SK-N-MC (cell line): ENCODE measurements at regions not wholly inside any gene's neighbourhood (a gene's known extent, or its start where the extent isn't known, plus 50 kb on each side); places are given as distances from the start of the nearest gene placed in this dataset.

ENCODE experiments used
- DNase-seq: peaks from one replicate; pipeline ENCODE4 v3.0.0-alpha.2; 2011; ENCODE audit warnings: low read depth, low spot score
- H3K27ac ChIP-seq: fragments of 200-600 bp; sonication (generic); 2 replicates; pipeline ENCODE4 v1.5.1; 2016; ENCODE audit warnings: mixed run types
- H3K36me3 ChIP-seq: fragments of 200-600 bp; sonication (generic); 2 replicates; pipeline ENCODE4 v1.6.1; 2017; ENCODE audit warnings: antibody characterized with exemption, low read length, mixed read lengths; ENCODE audit not compliant: insufficient read depth
- H3K4me3 ChIP-seq: fragments of 200-600 bp; sonication (generic); 2 replicates; pipeline ENCODE4 v1.5.1; 2016
- H3K9ac ChIP-seq: fragments of 200-600 bp; sonication (generic); 2 replicates; pipeline ENCODE4 v1.8.0; 2017; ENCODE audit warnings: mixed run types, mixed read lengths; ENCODE audit not compliant: insufficient read length
- H3K9me3 ChIP-seq: fragments of 200-600 bp; sonication (generic); 2 replicates; pipeline ENCODE4 v1.6.1; 2017; ENCODE audit warnings: low read depth, mild to moderate bottlenecking, antibody characterized with exemption, low read length, moderate library complexity, mixed read lengths
- EZH2 ChIP-seq: fragments of 200-600 bp; sonication (generic); IDR thresholded peaks from one replicate; pipeline ENCODE4 v1.6.1; 2017; ENCODE audit warnings: antibody characterized with exemption
- FOXP2 ChIP-seq: optimal IDR thresholded peaks from 2 replicates; pipeline ENCODE3; 2011; ENCODE audit warnings: mild to moderate bottlenecking, moderate library complexity; ENCODE audit not compliant: insufficient read depth; ENCODE audit errors: extremely low read length, control extremely low read depth
- POLR2AphosphoS5 ChIP-seq: IDR thresholded peaks from 2 replicates; pipeline ENCODE4 v1.6.1; 2012; ENCODE audit warnings: mild to moderate bottlenecking, low read depth, low read length, borderline replicate concordance

GRCh38 chr5:113891491-113891890 lies 378.0 kb downstream of the YTHDC2 start:
- Histone ChIP-seq H3K4me3 (no peak overlapping the region), H3K27ac (no peak overlapping the region), H3K9me3 (no peaks in the 10 kb centered on the region), H3K36me3 (no peaks in the 10 kb centered on the region), H3K9ac (no peak overlapping the region)
- DNase-seq = no peak
- TF ChIP-seq POLR2AphosphoS5 (no peak), FOXP2 (no peak), EZH2 (no peak)

- no peaks in the 10 kb centered on the region for H3K9me3 ChIP-seq
- no peaks in the 10 kb centered on the region for H3K36me3 ChIP-seq
- no peak overlapping the region for H3K27ac ChIP-seq
- no peak for TF ChIP-seq FOXP2
- no peak for TF ChIP-seq EZH2
- no peak for TF ChIP-seq POLR2AphosphoS5
- no peak overlapping the region for H3K4me3 ChIP-seq
- H3K9ac ChIP-seq = no peak overlapping the region
- no peak for DNase-seq
Observed at GRCh38 chr5:113896789-113897188, 383.3 kb downstream of the YTHDC2 start.

- no peak for TF ChIP-seq POLR2AphosphoS5
- no peak for DNase-seq
- Histone ChIP-seq H3K4me3 (no peak overlapping the region), H3K27ac (no peak overlapping the region), H3K9me3 (no peaks in the 10 kb centered on the region), H3K9ac (no peak overlapping the region), H3K36me3 (no peaks in the 10 kb centered on the region)
Observed at GRCh38 chr5:113897748-113898147, 384.3 kb downstream of the YTHDC2 start.

GRCh38 chr5:113900141-113900540 lies 386.6 kb downstream of the YTHDC2 start:
- H3K4me3 ChIP-seq = no peak overlapping the region
- no peak for DNase-seq
- H3K9ac ChIP-seq = no peak overlapping the region
- no peaks in the 10 kb centered on the region for H3K9me3 ChIP-seq
- no peaks in the 10 kb centered on the region for H3K36me3 ChIP-seq
- TF ChIP-seq FOXP2 (no peak), POLR2AphosphoS5 (no peak), EZH2 (no peak)
- H3K27ac ChIP-seq = no peak overlapping the region

DNA sequence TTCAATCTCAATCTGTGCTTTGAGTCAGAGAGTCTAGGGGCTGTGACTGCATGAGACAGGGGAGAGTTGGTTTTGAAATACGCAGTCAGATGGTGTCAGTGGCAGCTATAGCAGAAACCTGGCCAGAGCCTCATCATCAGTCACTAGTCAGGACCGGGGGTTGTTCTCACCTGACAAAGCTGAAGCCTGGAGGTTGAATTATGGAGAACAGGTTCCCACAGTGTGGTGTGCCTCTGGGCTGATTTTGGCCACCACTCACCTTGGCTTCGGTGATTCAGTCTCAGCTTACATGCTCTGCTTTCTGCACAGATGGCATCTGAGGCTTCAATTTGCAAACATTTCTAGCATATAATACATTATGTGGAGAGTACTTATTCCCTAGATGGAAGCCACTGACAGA lies 387.3 kb downstream of the YTHDC2 start:
- no peak for DNase-seq
- no peaks in the 10 kb centered on the region for H3K36me3 ChIP-seq
- H3K9me3 ChIP-seq = no peaks in the 10 kb centered on the region
- no peak overlapping the region for H3K9ac ChIP-seq
- no peak overlapping the region for H3K27ac ChIP-seq
- TF ChIP-seq POLR2AphosphoS5 = no peak
- TF ChIP-seq FOXP2 = no peak
- no peak for TF ChIP-seq EZH2
- no peak overlapping the region for H3K4me3 ChIP-seq

- TF ChIP-seq POLR2AphosphoS5 (no peak), FOXP2 (no peak), EZH2 (no peak)
- no peaks in the 10 kb centered on the region for H3K9me3 ChIP-seq
- no peak overlapping the region for H3K4me3 ChIP-seq
- no peak overlapping the region for H3K27ac ChIP-seq
- H3K36me3 ChIP-seq = no peaks in the 10 kb centered on the region
- no peak overlapping the region for H3K9ac ChIP-seq
- no peak for DNase-seq
Observed at GRCh38 chr5:113901718-113902117, 388.2 kb downstream of the YTHDC2 start.

DNA sequence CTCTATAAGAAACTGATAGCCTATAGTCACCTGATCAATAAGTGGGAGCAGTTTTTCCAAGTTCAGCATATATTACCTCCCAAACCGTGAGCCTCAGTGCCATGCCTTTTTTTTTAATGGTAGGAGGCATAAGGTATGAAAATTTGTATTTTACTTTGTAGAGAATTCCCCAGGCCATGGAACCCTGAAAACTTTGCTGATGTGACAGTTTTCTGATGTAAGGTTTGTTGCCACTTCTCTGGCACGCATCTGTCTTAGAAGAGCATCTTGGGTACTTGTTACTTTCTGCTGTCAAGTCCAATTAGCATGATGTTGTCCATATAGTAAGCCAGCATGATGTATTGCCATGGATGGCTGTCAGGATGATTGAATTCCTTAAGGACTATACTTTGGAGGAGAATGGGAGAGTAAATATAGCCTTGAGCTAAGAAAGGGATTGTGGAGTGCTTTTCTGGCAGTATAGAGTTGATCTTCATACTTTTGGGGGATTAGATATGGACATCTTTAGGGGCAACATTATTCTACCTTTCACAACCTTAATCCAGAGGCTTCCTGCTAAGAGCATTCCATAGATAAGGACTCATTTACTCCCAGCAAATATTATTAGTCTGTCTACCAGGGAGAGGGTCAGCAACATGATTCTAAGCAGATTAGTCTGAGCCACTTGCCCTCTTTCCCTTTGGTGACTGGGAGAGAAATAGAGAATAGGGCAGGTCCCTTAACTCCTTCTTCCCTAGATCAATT lies 389.6 kb downstream of the YTHDC2 start:
- Histone ChIP-seq H3K9me3 (no peaks in the 10 kb centered on the region), H3K4me3 (no peak overlapping the region), H3K9ac (no peak overlapping the region), H3K36me3 (no peaks in the 10 kb centered on the region), H3K27ac (no peak overlapping the region)
- TF ChIP-seq FOXP2 (no peak), EZH2 (no peak), POLR2AphosphoS5 (no peak)
- no peak for DNase-seq

DNA sequence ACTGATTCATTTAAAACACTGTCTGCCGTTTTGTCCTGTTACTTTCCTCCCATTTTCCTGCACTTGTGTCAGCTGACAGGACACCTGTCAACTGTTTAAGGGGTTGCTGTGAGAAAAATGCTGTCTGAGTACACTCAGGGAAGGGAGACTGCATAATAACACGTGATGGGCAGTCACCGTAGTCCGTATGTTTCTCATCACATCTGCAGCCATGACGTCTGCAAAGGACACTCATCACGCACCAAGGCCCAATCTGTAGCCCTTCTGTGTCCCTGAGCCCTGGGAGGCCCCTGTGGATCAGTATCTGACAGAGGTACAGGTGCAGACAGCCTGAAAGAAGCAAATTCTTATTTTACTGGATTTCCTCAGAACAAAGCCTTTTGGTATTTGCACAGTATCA lies 396.3 kb downstream of the YTHDC2 start:
- no peak overlapping the region for H3K9ac ChIP-seq
- no peak for TF ChIP-seq EZH2
- TF ChIP-seq POLR2AphosphoS5 = no peak
- no peak for TF ChIP-seq FOXP2
- no peak overlapping the region for H3K4me3 ChIP-seq
- H3K9me3 ChIP-seq = no peaks in the 10 kb centered on the region
- H3K36me3 ChIP-seq = no peaks in the 10 kb centered on the region
- no peak for DNase-seq
- no peak overlapping the region for H3K27ac ChIP-seq

- no peaks in the 10 kb centered on the region for H3K9me3 ChIP-seq
- TF ChIP-seq EZH2 (no peak), POLR2AphosphoS5 (no peak)
- H3K36me3 ChIP-seq = no peaks in the 10 kb centered on the region
- H3K4me3 ChIP-seq = no peak overlapping the region
- no peak overlapping the region for H3K9ac ChIP-seq
- DNase-seq = no peak
- no peak overlapping the region for H3K27ac ChIP-seq
Observed at GRCh38 chr5:113917997-113918396, 404.5 kb downstream of the YTHDC2 start.
